Heart left ventricle (tissue), 13 donors: ENCODE measurements at regions not wholly inside any gene's neighbourhood (a gene's known extent, or its start where the extent isn't known, plus 50 kb on each side); places are given as distances from the start of the nearest gene placed in this dataset.

ENCODE experiments used
- CTCF ChIP-seq, 12 donors: fragments of 200-600 bp; sonication (generic) in 4 of 12; IDR thresholded peaks; one replicate each; pipeline versions ENCODE4 v1.5.0 to v1.8.0; 2018 to 2022; ENCODE audit warnings: antibody characterized with exemption in 12 of 12, mild to moderate bottlenecking in 5 of 12
- POLR2A ChIP-seq, 2 donors: fragments of 450-650 bp; IDR thresholded peaks; one replicate each; pipeline ENCODE4 v1.6.1; 2017; ENCODE audit warnings: antibody characterized with exemption in 2 of 2, mild to moderate bottlenecking in 2 of 2, moderate library complexity in 2 of 2
- donor health status: ischemic (EF 13 %, LVEDD 7.1; RV severe dilation, severe dysfunction).
- donor health status: DM: no; HTN: yes; CAD: no.
- donor health status: DM: no; HTN: no; CAD: no.
- donor health status: ischemic (EF 25% LVEDD 6.9; RV normal size, moderate dysfunction).
- donor health status: ischemic (EF 25% LVEDD 5.7; RV mildly dilated, moderate dysfunction).
- donor health status: ischemic (EF 35%, LVEDD 5.7; RV mildly dilated, moderate dysfunction).
- donor health status: nonischemic (EF 11% LVEDD 7.7; RV severe dilation, severe dysfunction).
- donor health status: DM: yes; HTN: yes; CAD: no.
- donor health status: PGD.
- donor health status: ischemic (EF 29% LVEDD 5.4; RV normal size, mild dysfunction).
- donor health status: nonischemic (EF 23%, LVEDD 6.1; RV moderate dilation, normal function).

GRCh38 chr2:121966663-121967062 lies 211.2 kb downstream of the TSN start:
- TF ChIP-seq CTCF (IDR thresholded peaks at IDR 0.05): no peak
- no peak for TF ChIP-seq POLR2A (IDR thresholded peaks at IDR 0.05)
